SHP77 (cell line): ENCODE measurements at regions not wholly inside any gene's neighbourhood (a gene's known extent, or its start where the extent isn't known, plus 50 kb on each side); places are given as distances from the start of the nearest gene placed in this dataset.
A peak's percentile ranks its signal among the peaks of the same experiment; 100 is the strongest.

Experiments used
- DNase-seq, 2 experiments: peaks; one replicate each; lab custom pipeline; 2025; lab: John Stamatoyannopoulos, UW

DNA sequence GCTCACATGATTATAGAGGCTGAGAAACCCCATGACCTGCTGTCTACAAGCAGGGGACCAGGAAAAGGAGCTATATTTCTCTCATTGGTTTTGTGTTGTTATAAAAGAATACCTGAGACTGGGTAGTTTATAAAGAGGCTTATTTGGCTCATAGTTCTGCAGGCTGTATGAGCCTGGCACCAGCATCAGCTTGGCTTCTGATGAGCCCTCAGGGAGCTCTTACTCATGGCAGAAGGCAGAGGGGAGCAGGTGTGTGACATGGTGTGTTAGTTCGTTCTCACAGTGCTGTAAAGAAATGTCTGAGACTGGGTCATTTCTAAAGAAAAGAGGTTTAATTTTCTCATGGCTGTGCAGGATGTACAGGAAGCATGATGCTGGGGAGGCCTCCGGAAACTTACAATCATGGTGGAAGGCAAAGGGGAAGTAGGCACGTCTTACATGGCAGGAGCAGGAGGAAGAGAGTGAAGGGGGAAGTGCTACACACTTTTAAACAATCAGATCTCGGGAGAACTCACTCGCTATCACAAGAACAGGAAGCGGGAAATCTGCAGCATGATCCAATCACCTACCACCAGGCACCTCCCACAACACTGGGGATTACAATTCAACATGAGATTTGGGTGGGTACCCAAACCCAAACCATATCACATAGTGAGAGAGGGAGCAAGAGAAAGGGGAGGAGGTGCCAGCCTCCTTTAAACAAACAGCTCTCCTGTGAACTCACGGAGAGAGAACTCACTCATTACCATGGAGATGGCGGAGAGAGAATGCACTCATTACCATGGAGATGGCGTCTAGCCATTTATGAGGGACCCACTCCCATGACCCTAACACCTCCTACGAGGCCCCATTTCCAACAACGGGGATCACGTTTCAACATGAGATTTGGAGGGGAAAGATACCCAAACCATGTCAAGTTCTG, 133.4 kb downstream of the JCAD start:
- no peak for DNase-seq

DNA sequence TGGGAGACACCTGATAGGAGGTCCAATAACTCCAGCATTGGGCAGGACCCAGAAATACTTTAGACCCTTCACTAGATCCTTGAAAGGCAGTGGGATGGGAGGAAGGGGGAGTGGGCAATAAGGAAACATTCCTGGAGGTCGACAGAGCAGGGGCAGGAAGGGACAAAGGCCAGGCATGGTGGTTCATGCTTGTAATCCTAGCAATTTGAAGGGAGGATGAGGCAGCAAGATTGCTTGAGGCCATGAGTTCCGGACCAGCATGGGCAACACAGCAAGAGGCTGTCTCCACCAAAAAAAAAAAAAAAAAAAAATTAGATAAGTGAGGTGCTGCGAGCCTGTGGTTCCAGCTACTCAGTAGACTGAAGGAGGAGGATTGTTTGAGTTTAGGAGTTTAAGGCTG, 134.9 kb downstream of the JCAD start:
- no peak for DNase-seq

DNA sequence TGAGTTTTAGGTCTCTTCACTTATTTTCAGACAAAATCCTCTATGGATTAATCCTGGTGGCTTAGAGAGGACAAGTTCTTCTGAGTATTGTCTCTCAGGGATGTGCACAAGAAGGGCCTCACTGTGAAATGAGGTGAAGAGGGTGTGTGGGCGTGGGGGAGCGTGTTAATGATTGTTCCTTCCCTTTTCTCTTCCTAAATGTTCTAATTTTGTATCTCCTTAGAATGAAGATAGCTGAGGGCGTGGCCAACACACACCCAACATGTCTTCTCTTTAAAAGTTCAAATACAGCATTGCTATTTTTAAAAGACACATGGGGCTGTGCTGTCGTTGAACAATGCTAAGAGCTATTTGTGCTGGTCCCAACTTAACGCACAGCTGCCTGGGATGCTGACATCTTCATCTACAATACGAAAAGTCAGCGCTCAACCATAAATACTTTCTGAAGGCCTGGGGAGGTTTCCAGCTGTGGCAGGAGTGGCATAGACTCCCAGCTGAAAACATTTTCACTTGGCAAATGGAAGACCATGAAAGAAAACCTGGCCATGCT, 135.9 kb downstream of the JCAD start:
- DNase-seq, result no peak

DNA sequence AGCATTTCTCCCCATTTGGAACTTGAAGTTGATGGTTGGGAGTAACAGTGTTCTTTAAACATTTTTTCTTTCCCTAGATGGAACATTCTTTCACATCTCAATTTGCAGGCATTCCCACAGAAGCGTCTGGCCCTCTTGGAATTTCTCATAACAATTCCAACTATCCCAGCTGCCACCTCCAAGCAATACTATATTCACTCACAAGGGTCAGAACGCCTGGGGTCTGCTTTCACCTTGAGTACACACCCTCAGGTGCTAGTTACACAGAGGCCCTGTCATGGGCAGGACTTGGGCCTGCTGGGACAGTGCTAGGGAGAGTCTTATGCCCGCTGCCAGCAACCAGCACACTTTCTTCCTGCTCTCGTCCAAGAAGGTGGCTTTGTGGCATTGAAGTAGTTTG, 136.5 kb downstream of the JCAD start:
- DNase-seq, result no peak

DNA sequence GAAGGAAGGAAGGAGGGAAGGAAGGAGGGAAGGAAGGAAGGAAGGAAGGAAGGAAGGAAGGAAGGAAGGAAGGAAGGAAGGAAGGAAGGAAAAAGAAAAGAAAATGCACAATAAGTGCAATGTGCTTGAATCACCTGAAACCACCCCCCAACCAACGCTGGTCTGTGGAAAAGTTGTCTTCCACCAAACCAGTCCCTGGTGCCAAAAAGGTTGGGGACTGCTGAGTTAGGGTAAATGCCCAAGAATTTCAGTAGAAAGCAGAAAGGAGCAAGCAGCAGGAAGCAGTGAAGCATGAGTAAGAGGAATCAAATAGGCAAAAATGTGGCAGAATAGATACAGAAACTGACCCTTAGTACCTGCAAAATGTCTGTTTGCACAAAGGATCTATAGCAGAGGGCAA, 137.2 kb downstream of the JCAD start:
- DNase-seq, result no peak

DNA sequence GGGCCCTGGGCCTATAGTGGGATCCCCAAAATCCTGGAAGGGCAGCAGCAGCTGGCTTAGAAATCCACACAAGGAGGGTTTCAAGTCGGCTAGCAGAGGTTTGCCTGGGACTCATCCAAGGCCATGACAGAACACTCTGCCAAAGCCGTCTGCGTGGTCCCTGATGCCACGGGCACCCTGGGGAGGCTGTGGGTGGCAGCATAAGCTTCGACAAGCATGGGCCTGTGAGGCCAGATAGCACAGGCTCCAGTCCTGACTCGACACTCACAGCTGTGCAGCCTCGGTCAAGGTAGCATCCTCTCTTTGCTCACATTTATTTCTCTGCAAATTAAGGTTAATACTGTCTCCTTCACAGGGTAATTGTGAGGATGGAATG, 138.3 kb downstream of the JCAD start:
- no peak for DNase-seq

DNA sequence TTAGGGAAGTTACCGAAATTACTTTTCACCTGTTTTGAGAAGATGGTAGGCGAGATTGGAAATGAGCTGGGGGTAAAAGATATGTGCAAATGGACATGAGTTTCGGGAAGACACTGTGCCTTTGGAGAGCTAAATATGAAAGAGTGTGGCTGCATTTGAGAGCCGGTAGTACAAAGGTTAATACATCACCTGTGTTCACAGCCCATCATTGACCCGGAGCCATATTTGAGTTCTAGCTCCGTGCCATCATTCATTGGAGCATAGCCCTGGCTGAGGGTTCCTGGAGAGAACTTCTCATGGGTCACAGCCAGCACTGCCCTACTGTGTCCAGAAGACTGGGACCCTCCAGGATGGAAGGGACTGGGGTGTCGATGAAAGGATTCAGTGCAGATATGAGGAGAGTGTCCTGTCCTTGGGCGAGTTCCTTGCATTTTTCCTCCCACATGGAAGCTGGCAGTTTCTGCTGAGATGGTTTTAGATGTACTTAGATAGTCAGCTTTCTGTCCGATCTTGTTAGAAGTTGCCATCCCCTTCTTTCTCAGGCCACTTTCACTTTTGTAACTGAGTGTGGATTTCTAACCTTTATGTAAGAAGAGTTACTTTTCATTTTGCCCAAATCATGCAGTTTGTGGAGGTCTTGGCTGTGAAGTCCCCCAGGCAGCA, 138.8 kb downstream of the JCAD start:
- no peak for DNase-seq

DNA sequence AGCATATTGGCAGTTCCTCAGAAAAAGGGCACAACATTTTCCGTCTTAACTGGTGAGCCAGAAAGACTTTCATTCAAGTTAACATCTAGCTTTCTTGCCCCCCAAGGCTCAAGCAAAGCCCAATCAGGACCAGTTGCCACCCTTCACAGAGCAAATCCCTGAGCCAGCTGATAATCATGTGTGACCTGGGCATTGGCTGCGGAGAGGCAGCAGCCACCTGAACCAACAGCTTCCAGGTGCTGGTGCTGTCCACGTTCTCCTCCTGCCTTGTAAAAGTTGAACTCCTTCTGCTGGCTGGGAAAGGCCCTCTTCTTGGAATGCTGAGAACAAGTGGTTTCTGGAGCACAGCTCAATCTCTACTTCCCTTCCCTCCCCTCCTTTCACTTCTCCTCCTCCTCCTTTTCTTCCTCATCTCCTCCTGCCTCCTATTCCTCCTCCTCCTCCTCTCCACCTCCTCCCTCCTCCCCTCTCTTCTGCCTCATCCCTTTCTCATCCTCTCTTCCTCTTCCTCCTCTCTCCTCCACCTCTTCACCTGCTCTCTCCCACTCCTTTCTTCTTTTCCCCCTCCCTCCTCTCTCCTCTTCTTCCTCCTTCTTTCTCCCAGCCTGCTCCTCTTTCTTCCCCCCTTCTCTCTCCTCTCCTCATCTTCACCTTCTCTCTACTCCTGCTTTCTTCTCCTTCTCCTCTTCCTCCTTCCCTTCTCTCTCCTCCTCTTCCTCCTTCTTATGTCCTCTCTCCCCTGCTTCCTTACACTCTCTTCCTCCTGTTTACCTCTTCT, 140.6 kb downstream of the JCAD start:
- no peak for DNase-seq

DNA sequence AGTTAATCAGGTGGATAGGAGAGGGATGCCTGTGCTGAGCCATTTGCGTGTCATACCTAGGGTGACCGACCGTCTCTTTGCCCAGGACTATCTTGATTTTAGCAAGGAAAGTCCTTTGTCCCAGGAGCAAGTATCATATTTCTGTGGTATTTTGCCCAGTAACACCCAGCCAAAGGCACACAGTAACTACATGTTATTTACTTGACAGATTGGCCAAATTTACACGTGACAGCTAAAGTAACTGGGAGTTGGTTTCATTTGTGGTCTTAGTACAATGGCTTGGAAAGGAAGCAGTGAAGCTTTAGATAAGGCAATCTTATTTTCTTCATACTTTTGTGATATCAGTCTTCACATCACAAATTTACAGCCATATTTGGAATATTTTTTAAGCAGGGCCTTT, 142.1 kb downstream of the JCAD start:
- no peak for DNase-seq

DNA sequence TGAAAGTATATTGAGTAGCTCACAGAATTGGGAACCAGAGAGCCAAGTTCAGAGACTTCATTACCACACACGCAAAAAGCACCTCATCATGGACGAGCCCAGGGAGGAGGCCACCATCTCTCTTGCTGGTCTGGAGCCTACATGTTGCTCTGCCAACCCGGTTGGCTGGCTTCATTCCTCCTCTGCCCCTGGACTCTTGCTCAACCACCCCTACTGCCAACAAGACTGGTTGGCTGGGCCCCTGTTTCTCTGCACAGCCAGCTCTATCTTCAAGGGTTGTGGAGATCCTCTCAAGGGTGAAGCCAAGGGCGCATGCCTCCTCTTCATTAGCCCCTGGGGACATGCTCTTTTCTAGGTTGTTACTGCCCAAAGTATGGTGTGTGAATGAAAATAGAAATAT, 142.7 kb downstream of the JCAD start:
- no peak for DNase-seq

DNA sequence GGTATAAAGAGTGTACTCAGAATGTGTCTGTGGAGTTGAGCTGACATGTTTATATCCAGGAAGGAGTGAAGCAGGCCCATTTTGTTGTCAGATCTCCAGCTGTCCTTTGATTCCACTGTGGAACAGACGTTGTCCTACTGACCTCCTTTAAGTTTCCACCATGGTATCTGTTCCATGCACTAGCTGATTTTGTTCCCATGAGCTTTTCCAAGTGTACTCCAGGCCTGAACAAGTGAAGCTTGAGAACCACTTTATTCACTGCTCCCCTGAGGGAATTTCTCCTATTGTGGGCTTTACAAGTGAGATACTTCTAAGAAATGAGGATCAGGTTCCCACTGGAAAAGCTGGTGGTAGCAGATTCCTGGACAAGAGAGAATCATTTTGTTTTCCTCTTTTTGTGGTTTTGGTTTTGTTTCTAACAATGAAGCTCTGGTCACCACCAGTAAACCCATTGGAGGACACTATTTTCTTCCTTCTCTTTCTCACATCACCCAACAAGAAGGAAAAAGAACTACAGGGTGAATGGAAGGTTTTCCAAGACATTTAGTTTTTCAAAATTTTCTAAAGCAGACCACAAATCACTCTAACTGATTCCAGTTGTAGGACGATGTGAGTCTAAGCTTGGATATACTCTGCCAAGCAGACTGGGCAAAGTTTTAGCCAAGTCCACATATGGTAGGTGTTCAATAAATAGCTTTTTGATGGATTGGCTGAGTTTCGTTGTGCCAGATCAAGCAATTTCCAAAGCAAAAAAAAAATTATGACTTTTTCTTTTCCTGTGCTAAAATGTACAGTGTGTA, 144.2 kb downstream of the JCAD start:
- no peak for DNase-seq

DNA sequence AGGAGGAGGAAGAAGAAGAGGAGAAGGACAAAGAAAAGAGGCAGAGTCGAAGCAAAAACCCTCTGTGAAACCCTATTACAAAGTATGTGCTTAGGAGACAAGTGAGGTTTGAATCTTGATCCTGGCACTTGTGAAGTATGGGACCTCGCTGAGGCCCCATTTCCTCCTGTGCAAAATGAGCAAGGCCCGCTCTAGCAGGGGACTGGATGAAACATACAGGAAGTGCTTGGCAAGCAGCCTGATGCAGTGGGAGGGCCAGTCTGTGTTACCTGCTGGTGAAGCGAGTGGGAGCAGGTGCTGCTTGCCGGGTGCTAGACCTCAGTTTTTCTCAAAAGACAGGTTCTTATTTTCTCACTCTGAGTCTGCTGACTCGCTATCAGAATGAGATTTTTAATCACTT, 150.4 kb downstream of the JCAD start:
- peak; percentile 27 to 69 for DNase-seq

DNA sequence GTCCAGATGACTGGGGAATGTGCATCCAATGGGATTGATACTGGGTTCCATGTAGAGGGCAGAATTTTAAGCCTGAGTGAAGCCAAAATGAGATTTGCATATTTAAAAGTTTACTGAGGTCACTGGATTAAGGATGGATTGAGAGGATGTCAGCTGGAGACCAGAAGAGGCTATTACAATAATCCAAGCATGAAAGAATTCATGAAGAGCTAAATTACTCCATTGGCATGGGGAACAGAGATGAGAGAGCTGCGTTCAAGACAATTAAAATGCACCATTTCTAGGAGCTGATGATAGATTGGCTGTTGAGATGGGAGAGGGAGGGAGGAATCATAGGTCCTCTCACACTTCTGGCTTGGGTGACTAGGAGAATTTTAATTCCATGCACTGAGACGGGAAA, 158.5 kb downstream of the JCAD start:
- DNase-seq, result no peak

DNA sequence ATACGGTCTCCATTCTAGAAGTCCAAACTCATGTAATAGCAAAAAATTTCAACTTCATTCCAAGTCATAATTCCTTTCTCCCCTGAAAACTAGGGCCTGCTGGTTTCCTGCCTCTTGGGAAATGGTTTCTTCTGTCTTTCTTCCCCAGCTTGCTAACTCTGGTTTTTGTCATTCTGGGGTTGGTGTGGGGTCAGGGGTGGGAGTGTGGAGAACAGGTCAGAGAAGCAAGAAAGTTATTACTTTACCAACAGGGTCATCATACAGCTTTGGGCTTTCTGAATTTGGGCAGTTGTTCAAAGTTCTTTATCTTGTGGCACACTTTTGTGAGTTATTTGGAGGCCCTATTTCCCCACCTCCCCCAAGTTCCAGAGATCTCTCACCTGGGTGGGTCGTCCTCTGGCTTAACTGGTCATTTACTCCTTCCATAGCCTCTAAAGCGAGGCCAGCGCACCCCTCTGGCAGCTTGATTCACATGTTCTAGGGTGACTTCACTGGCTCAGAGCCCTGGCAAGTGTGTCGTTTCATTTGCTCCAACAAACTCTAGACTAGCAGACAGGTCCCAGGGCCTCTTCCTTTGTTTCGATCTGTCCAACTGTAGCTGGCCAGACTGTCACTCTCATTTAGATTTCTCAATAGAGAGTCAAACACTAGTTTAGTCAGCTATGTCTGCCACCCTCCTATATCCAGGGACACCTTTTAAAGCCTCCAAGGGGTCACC, 161.2 kb downstream of the JCAD start:
- DNase-seq, result no peak

DNA sequence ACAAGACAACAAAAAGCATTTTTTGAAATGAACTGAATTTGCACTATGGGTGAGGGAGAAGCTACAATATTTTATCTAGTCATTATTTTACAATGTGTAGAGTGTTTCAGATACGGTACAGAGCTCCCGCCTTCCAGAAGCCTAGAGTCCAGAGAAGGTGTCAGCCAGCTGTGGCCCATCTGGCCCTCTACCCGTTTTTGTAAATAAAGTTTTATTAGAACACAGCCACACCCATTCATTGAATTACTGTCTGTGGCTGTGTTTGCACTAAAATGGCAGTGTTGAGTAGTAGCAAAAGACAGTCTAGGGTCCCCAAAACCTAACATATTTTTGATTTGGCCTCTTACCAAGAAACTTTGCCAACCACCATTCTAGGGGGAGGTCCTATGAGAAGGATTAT, 162.0 kb downstream of the JCAD start:
- no peak for DNase-seq

DNA sequence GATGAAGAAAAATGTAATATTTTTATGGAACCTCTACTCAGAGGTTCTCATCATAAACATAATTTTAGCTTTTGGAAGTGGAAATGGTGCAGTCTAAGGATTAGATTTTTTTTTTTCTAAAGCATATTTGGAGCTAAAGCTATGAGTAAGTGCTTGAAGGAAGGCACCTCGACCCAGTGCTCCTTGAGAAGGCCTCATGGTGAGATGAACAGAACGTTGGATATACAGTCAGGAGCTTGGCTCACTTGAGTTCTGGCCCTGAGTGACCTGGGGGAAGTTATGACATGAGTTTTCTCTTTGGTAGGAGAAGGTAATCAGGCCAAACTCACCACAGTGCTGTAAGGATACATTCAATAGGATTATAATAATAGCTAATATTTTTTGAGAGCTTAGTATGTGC, 163.3 kb downstream of the JCAD start:
- DNase-seq, result no peak

DNA sequence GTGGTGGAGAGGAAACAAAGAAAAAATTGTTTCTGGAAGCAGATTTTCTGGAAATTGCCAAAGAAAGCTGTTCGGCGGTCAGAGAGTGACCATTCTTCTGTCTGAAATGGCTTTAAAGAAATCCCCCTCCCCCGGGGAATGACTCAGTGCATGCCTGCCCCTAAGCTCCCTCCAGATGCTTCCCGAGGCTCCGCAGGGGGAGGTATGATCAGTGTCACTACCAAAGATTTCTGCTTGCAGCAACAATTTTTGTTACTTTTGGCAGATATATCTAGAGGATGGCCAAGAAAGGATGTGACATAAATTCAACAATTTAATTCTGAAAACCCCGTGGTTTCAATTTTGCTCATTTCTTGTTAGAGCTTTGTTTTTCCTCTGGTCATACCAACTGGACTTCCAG, 163.9 kb downstream of the JCAD start:
- DNase-seq, result no peak

DNA sequence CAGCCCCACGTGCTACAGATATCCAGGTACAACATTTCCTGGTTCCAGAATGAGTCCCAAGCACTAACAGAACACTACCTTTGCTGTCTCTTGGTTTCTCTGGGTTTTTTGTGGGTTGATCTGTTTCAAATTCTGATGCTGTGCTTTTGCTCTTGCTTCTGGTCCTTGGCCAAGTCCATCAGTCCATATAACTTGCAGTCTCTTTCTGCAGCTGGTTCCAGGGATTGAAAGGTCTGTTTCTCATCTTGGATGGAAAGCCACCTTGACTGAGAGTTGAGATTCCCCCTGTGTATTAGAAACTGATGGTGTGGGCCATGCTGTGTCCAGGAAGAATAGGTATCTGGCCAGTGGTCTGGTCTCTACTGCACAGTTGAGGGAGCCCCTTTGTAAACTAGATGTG, 171.1 kb downstream of the JCAD start:
- no peak for DNase-seq

DNA sequence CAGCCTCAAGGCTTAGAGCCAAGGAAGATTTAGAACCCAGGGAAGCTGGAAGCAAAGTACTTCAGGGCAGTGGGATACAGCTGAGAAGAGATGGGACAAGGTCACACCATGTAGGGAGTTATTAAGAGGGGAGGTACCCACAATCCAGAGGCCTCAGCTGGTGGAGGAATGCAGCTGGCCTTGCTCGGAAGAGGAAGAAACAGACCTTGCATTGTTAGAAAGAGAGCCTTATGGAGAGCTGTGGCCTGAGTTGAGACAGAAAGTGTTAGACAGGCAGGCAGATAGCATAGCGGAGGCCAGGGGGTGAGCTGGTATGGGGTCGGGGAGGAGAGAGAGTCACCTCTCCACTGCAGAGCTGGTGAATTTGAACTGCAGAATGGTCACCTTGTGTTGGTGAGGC, 173.1 kb downstream of the JCAD start:
- no peak for DNase-seq

DNA sequence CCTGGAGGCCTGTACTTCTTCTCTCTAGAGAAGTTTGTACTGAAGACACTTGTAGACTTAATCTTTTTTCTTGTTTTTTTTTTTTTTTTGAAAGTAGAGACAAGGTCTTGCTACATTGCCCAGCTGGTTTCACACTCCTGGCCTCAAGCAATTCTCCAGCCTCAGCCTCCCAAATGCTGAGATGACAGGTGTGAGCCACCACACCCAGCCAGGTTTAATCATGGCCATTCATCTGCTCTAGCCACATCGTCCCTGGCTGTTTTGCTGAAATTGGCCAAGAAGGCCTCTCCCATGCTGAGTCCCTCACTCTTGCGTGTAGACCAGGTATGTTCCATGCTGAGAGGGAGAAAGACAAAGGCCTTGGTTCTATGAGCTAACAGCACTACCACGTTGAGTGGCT, 176.2 kb downstream of the JCAD start:
- no peak for DNase-seq

DNA sequence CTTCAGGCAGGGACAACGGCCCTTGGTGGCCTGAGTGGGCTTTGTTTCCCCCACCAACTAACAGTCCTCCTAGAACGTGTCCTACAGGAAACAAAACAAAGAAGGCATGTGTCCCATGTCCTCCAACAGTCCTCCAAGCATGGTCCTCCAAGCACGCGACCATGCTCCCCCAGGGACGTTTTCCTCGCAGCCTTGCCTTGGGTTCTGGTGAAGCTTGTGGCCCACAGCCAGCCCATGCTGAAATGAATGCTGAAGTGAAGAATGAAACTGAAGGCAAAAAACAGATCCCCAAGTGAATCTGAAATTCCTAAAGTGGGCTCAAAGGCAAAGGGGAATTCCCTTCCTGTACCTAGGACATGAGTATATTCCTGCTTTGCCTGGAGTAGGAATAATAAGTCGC, 176.6 kb downstream of the JCAD start:
- no peak for DNase-seq
